ENCODE measurements at regions not wholly inside any gene's neighbourhood (a gene's known extent, or its start where the extent isn't known, plus 50 kb on each side); places are given as distances from the start of the nearest gene placed in this dataset.

GRCh38 chr10:71089162-71089561, 123.2 kb upstream of the UNC5B start:
- H3K36me3 ChIP-seq: no peaks in the 10 kb centered on the region
- H3K9me3 ChIP-seq: no peaks in the 10 kb centered on the region
- intact Hi-C loops (cut with DNase I): no loop called here
- no peak overlapping the region for H3K27ac ChIP-seq
- TF ChIP-seq, protein P1, sequence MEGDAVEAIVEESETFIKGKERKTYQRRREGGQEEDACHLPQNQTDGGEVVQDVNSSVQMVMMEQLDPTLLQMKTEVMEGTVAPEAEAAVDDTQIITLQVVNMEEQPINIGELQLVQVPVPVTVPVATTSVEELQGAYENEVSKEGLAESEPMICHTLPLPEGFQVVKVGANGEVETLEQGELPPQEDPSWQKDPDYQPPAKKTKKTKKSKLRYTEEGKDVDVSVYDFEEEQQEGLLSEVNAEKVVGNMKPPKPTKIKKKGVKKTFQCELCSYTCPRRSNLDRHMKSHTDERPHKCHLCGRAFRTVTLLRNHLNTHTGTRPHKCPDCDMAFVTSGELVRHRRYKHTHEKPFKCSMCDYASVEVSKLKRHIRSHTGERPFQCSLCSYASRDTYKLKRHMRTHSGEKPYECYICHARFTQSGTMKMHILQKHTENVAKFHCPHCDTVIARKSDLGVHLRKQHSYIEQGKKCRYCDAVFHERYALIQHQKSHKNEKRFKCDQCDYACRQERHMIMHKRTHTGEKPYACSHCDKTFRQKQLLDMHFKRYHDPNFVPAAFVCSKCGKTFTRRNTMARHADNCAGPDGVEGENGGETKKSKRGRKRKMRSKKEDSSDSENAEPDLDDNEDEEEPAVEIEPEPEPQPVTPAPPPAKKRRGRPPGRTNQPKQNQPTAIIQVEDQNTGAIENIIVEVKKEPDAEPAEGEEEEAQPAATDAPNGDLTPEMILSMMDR (IDR thresholded peaks at IDR 0.05): no peak
- TF ChIP-seq POLR2A (IDR thresholded peaks at IDR 0.05): no peak
- H3K27me3 ChIP-seq: peaks cover 0 to 4% (median 0%) of the 10 kb centered on the region in 4 donors
- 57 to 100% methylated on average over 1 of the region's 1 CpG for WGBS, 2 donors
- no peak for DNase-seq
- no peak overlapping the region for H3K4me3 ChIP-seq
- H3K4me1 ChIP-seq: peaks cover 0 to 28% (median 6%) of the 10 kb centered on the region in 3 donors

GRCh38 chr10:71090330-71090729, 122.0 kb upstream of the UNC5B start:
- Histone ChIP-seq H3K36me3 (no peaks in the 10 kb centered on the region), H3K4me3 (no peak overlapping the region), H3K9me3 (no peaks in the 10 kb centered on the region), H3K27ac (no peak overlapping the region), H3K4me1 (peaks cover 0 to 33% (median 6%) of the 10 kb centered on the region in 3 donors), H3K27me3 (peaks cover 0 to 4% (median 0%) of the 10 kb centered on the region in 4 donors)
- intact Hi-C loops (cut with DNase I): no loop called here
- DNase-seq: no peak
- TF ChIP-seq, protein P1 (IDR thresholded peaks at IDR 0.05): no peak
- no peak for TF ChIP-seq POLR2A (IDR thresholded peaks at IDR 0.05)
- WGBS, 2 donors: 75 to 83% methylated on average over 5 of the region's 5 CpGs

GRCh38 chr10:71090801-71091200, 121.6 kb upstream of the UNC5B start:
- H3K27me3 ChIP-seq: peaks cover 0 to 1% (median 0%) of the 10 kb centered on the region in 4 donors
- no peak for DNase-seq
- H3K36me3 ChIP-seq: no peaks in the 10 kb centered on the region
- 96 to 100% methylated on average over 6 to 10 of the region's 10 CpGs for WGBS, 2 donors
- TF ChIP-seq POLR2A (IDR thresholded peaks at IDR 0.05): no peak
- TF ChIP-seq, protein P1 (IDR thresholded peaks at IDR 0.05): no peak
- no peaks in the 10 kb centered on the region for H3K9me3 ChIP-seq
- no peak overlapping the region for H3K4me3 ChIP-seq
- intact Hi-C loops (cut with DNase I): no loop called here
- H3K27ac ChIP-seq: no peak overlapping the region
- peaks cover 0 to 31% (median 6%) of the 10 kb centered on the region in 3 donors for H3K4me1 ChIP-seq

GRCh38 chr10:71092812-71093401, 119.5 kb upstream of the UNC5B start:
- intact Hi-C loops (cut with DNase I): no loop called here
- Histone ChIP-seq H3K36me3 (no peaks in the 10 kb centered on the region), H3K4me1 (peaks cover 0 to 21% (median 6%) of the 10 kb centered on the region in 3 donors), H3K27me3 (no peaks in the 10 kb centered on the region), H3K9me3 (no peaks in the 10 kb centered on the region), H3K4me3 (no peak overlapping the region), H3K27ac (no peak overlapping the region)
- no peak for DNase-seq
- no peak for TF ChIP-seq POLR2A (IDR thresholded peaks at IDR 0.05)
- 38 to 42% methylated on average over 3 to 4 of the region's 4 CpGs for WGBS, 2 donors

- H3K27ac ChIP-seq: peak overlapping the region in 2 of 4 donors; percentile 36 to 55
- intact Hi-C loops (cut with DNase I): no loop called here
- H3K27me3 ChIP-seq: no peaks in the 10 kb centered on the region
- H3K4me3 ChIP-seq: no peak overlapping the region
- TF ChIP-seq, protein P1 (IDR thresholded peaks at IDR 0.05): no peak
- no peak for TF ChIP-seq POLR2A (IDR thresholded peaks at IDR 0.05)
- no peaks in the 10 kb centered on the region for H3K9me3 ChIP-seq
- peaks cover 0 to 21% (median 6%) of the 10 kb centered on the region in 3 donors for H3K4me1 ChIP-seq
- DNase-seq: no peak
- WGBS, 2 donors: 35 to 42% methylated on average over 2 of the region's 2 CpGs
- H3K36me3 ChIP-seq: no peaks in the 10 kb centered on the region
Measured at GRCh38 chr10:71093531-71093930, 118.8 kb upstream of the UNC5B start.
